ENCODE measurements at regions not wholly inside any gene's neighbourhood (a gene's known extent, or its start where the extent isn't known, plus 50 kb on each side); places are given as distances from the start of the nearest gene placed in this dataset.

DNA sequence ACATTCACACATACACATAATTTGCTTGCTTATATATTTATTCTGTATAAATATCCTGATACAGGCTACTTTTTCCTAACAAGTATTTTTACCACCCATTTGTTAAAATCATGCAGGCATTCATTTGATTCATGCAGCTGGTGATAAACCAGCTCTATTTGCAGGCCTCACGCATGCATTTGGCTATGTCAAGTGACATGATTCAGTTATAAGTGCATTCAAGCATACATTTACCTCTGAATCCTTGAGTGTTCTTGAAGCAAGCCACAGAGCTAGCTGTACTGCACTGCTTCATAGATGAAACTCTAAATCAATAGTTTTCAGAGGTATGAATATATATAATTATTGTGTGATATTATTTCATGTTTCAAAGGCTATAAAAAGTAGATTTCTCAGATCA lies 544.0 kb upstream of the AGA start:
- TF ChIP-seq, protein P1, sequence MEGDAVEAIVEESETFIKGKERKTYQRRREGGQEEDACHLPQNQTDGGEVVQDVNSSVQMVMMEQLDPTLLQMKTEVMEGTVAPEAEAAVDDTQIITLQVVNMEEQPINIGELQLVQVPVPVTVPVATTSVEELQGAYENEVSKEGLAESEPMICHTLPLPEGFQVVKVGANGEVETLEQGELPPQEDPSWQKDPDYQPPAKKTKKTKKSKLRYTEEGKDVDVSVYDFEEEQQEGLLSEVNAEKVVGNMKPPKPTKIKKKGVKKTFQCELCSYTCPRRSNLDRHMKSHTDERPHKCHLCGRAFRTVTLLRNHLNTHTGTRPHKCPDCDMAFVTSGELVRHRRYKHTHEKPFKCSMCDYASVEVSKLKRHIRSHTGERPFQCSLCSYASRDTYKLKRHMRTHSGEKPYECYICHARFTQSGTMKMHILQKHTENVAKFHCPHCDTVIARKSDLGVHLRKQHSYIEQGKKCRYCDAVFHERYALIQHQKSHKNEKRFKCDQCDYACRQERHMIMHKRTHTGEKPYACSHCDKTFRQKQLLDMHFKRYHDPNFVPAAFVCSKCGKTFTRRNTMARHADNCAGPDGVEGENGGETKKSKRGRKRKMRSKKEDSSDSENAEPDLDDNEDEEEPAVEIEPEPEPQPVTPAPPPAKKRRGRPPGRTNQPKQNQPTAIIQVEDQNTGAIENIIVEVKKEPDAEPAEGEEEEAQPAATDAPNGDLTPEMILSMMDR (IDR thresholded peaks at IDR 0.05 in 2 of 3, conservative IDR thresholded peaks at IDR 0.05 in 1 of 3; ENCODE audit: borderline replicate concordance in 1 of 3, insufficient read depth in 1 of 3, low read depth in 2 of 3, low read length in 2 of 3) = no peak
- TF ChIP-seq FOSL1 (IDR thresholded peaks at IDR 0.05; ENCODE audit: low read depth) = no peak
- TF ChIP-seq POLR2AphosphoS5 (IDR thresholded peaks at IDR 0.05; ENCODE audit: low read depth, low read length) = no peak
- TF ChIP-seq EGR1 (IDR thresholded peaks at IDR 0.05; ENCODE audit: low read depth) = no peak
- TF ChIP-seq, protein P2, sequence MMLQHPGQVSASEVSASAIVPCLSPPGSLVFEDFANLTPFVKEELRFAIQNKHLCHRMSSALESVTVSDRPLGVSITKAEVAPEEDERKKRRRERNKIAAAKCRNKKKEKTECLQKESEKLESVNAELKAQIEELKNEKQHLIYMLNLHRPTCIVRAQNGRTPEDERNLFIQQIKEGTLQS (IDR thresholded peaks at IDR 0.05) = no peak
- TF ChIP-seq RAD21 (IDR thresholded peaks at IDR 0.05; ENCODE audit: low read depth) = no peak
- TF ChIP-seq, protein P3, sequence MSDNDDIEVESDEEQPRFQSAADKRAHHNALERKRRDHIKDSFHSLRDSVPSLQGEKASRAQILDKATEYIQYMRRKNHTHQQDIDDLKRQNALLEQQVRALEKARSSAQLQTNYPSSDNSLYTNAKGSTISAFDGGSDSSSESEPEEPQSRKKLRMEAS (IDR thresholded peaks at IDR 0.05) = no peak
- no peak for TF ChIP-seq POLR2A (IDR thresholded peaks at IDR 0.05; ENCODE audit: borderline replicate concordance, extremely low read depth, insufficient read depth, insufficient read length)
- no peak for TF ChIP-seq ELF1 (IDR thresholded peaks at IDR 0.05; ENCODE audit: borderline replicate concordance, low read depth)
- no peak for TF ChIP-seq EZH2 (IDR thresholded peaks at IDR 0.05)
- no peak for TF ChIP-seq ZNF274 (IDR thresholded peaks at IDR 0.05; ENCODE audit: low read depth, low read length)
- TF ChIP-seq SIN3A (IDR thresholded peaks at IDR 0.05; ENCODE audit: low read depth) = no peak
- no peak for TF ChIP-seq YY1 (IDR thresholded peaks at IDR 0.05; ENCODE audit: extremely low read depth, insufficient replicate concordance, low read depth, low read length)
- TF ChIP-seq SP1 (IDR thresholded peaks at IDR 0.05; ENCODE audit: low read depth) = no peak

Measured in HCT116 (cell line).